ENCODE measurements at regions not wholly inside any gene's neighbourhood (a gene's known extent, or its start where the extent isn't known, plus 50 kb on each side); places are given as distances from the start of the nearest gene placed in this dataset.

DNA sequence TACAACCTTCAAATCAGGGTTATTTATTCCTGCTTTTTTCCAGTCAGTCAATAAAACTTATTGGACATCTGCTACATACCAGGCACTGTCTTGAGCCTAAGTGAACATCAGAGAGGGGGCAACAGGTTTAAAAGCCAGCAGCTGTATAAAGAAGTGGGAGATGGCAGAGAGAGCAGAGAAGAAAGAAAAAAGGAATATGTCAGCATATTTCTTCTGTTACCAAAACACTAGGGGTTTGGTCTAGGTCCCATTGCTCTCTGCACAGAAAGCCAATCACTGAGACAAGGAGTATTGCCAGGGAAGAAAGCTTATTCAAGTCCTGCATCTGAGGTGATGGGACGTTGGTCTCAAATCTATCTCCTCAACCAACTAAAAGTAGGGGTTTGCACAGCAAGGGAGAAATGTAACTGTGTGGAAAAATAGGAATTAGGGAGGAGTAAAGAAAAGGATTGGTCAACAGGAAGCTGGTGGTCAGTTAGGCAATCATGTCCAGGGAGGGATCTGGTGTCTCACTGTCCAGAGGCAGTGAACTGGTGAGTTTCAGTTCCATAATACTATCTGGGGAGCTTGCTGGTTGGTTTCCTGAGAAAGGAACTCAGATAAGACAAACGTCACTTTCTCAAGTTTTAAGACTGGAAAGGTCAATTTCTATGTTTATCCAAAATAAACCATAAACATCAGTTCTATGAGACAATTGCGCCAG, 107.5 kb downstream of the PHLDA1 start:
- H2AFZ ChIP-seq, result no peak overlapping the region
- H3K27ac ChIP-seq, result no peak overlapping the region
- no peaks in the 10 kb centered on the region for H3K9me3 ChIP-seq (ENCODE audit: low read depth)
- 94 to 97% methylated on average over 3 of the region's 3 CpGs for WGBS, 2 experiments (ENCODE audit: low coverage in 1 of 2, low lambda C conversion rate in 2 of 2, missing lambda C conversion rate in 2 of 2)
- DNase-seq, result peak; percentile 30
- H3K79me2 ChIP-seq (ENCODE audit: insufficient read depth), result no peaks in the 10 kb centered on the region
- H3K4me2 ChIP-seq (ENCODE audit: unreplicated experiment), result no peak overlapping the region
- H3K4me1 ChIP-seq (ENCODE audit: insufficient read depth), result no peaks in the 10 kb centered on the region
- no peak overlapping the region for H3K4me3 ChIP-seq
- H3K9me2 ChIP-seq (ENCODE audit: insufficient read depth), result no peaks in the 10 kb centered on the region
- H3K27me3 ChIP-seq (replicated peaks; ENCODE audit: insufficient read depth), result no peaks in the 10 kb centered on the region
- no peak for TF ChIP-seq EZH2 (IDR thresholded peaks at IDR 0.05; ENCODE audit: insufficient read depth, poor library complexity, severe bottlenecking)
- TF ChIP-seq EZH2phosphoT487 (IDR thresholded peaks at IDR 0.05; ENCODE audit: insufficient read depth, low read depth), result no peak
- in situ Hi-C loops (cut with MboI), result no loop called here
- no peaks in the 10 kb centered on the region for H4K20me1 ChIP-seq (ENCODE audit: insufficient read depth)
- no peak overlapping the region for H3K9ac ChIP-seq
- H3F3A ChIP-seq (ENCODE audit: insufficient read depth), result no peaks in the 10 kb centered on the region
- H3K36me3 ChIP-seq (ENCODE audit: low read depth), result no peaks in the 10 kb centered on the region

DNA sequence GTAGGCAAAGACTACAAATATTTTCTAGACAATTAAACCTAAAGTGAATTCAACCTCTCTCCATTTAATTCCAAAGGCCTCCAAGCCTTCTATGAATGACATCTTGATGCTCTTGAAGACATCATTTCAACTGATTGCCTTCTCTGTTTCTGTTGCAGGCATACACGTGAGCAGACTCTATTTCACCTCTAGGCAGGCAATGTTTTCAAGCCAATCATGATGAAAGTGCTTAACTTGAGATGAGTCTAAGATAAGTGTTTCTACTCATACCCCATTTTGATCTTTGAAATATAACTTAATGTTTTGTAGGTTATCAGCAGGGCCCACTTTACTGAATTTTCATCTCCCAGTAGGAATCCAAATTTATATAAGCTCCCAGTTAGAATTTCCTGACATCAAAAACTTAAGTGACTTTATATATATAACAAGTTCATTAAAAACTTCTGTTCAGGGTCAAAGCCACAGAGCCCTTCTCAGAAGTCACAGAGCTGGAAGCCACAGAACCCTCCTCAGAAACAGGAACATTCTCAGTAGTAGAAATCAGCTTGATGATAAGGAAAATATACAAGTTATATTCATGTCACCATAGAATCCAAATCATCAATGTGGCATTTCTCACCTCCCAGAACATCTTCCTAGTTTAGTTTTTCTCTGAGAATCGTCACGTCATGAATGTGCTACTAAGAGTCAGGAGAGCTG, 108.5 kb downstream of the PHLDA1 start:
- TF ChIP-seq EZH2phosphoT487 (IDR thresholded peaks at IDR 0.05; ENCODE audit: insufficient read depth, low read depth) (no peak), EZH2 (IDR thresholded peaks at IDR 0.05; ENCODE audit: insufficient read depth, poor library complexity, severe bottlenecking) (no peak)
- WGBS, 2 experiments (ENCODE audit: low coverage in 1 of 2, low lambda C conversion rate in 2 of 2, missing lambda C conversion rate in 2 of 2), result 94 to 97% methylated on average over 3 of the region's 3 CpGs
- Histone ChIP-seq H3F3A (ENCODE audit: insufficient read depth) (no peaks in the 10 kb centered on the region), H3K27me3 (replicated peaks; ENCODE audit: insufficient read depth) (no peaks in the 10 kb centered on the region), H3K4me3 (no peak overlapping the region), H3K36me3 (ENCODE audit: low read depth) (no peaks in the 10 kb centered on the region), H3K4me1 (ENCODE audit: insufficient read depth) (no peaks in the 10 kb centered on the region), H3K9ac (no peak overlapping the region), H3K79me2 (ENCODE audit: insufficient read depth) (no peaks in the 10 kb centered on the region), H4K20me1 (ENCODE audit: insufficient read depth) (no peaks in the 10 kb centered on the region), H3K4me2 (ENCODE audit: unreplicated experiment) (no peak overlapping the region), H3K9me2 (ENCODE audit: insufficient read depth) (no peaks in the 10 kb centered on the region), H3K9me3 (ENCODE audit: low read depth) (no peaks in the 10 kb centered on the region), H3K27ac (no peak overlapping the region), H2AFZ (no peak overlapping the region)
- DNase-seq, result no peak
- in situ Hi-C loops (cut with MboI), result no loop called here

DNA sequence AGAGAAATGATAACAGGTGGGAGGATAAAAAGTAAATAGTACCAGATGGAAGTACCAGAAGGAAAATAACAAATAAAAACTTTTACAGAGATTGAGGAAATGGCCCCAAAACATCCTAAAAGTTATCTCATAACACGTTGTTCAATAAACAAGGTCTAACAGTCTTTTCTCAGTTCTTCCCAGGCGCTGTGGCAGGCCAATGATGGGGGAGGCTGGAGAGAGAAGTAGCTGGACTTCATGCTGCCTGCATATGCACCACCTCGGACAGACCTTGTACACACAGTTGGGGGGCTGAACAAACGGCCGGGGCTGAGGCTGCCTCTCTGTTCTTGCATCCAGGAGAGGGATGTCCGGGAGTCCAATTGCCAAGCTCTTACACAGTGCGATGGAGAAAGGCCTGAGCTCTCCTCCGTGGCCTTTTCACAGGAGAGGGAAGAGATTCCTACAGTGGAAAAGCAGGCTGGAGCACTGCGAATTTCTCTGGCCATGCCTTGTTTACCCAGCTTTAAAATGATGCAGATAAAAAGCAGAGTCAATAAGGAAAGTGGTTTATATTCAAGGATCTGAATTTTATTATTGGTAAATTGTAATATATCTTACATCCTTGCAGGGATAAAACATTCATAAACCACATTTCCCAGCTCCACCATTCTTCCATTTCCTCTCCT, 109.8 kb downstream of the PHLDA1 start:
- H3K4me3 ChIP-seq, result no peak overlapping the region

DNA sequence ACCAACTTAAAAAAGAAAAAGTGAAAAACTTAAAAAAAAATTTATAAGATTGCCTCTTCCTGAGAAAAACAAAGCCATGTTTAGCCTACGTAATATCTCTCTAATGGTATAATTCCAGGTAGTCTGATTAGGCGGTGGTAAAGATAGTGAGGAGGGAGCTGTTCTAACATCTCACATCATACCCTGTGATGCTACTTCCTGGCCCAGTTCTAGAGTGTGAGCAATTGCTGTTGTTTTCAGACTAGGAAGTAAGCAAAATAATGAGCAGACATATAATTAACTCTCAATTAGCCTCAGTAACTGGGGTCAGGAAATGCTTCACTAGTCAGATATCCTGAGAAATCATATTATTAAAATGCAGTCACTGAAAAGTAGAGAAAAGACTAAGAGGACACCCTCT, 113.9 kb downstream of the PHLDA1 start:
- DNase-seq, result no peak

More for the DNA sequence above, 109.8 kb downstream of the PHLDA1 start:
- Histone ChIP-seq H3K9me2 (ENCODE audit: insufficient read depth) (no peaks in the 10 kb centered on the region), H3K4me1 (ENCODE audit: insufficient read depth) (no peaks in the 10 kb centered on the region), H3K36me3 (ENCODE audit: low read depth) (no peaks in the 10 kb centered on the region), H3K27ac (no peak overlapping the region), H3K27me3 (replicated peaks; ENCODE audit: insufficient read depth) (no peaks in the 10 kb centered on the region), H3K9ac (no peak overlapping the region), H3F3A (ENCODE audit: insufficient read depth) (no peaks in the 10 kb centered on the region), H3K9me3 (ENCODE audit: low read depth) (no peaks in the 10 kb centered on the region), H3K4me2 (ENCODE audit: unreplicated experiment) (no peak overlapping the region), H4K20me1 (ENCODE audit: insufficient read depth) (no peaks in the 10 kb centered on the region), H3K79me2 (ENCODE audit: insufficient read depth) (no peaks in the 10 kb centered on the region), H2AFZ (no peak overlapping the region)
- in situ Hi-C loops (cut with MboI), result no loop called here
- WGBS, 2 experiments (ENCODE audit: low coverage in 1 of 2, low lambda C conversion rate in 2 of 2, missing lambda C conversion rate in 2 of 2), result 69 to 79% methylated on average over 9 of the region's 9 CpGs
- TF ChIP-seq EZH2phosphoT487 (IDR thresholded peaks at IDR 0.05; ENCODE audit: insufficient read depth, low read depth) (no peak), EZH2 (IDR thresholded peaks at IDR 0.05; ENCODE audit: insufficient read depth, poor library complexity, severe bottlenecking) (no peak)
- DNase-seq, result no peak

More for the DNA sequence above, 113.9 kb downstream of the PHLDA1 start:
- Histone ChIP-seq H3F3A (ENCODE audit: insufficient read depth) (no peaks in the 10 kb centered on the region), H3K27me3 (replicated peaks; ENCODE audit: insufficient read depth) (no peaks in the 10 kb centered on the region), H3K27ac (no peak overlapping the region), H3K79me2 (ENCODE audit: insufficient read depth) (no peaks in the 10 kb centered on the region), H3K9me2 (ENCODE audit: insufficient read depth) (no peaks in the 10 kb centered on the region), H2AFZ (no peak overlapping the region), H3K4me1 (ENCODE audit: insufficient read depth) (no peaks in the 10 kb centered on the region), H3K4me2 (ENCODE audit: unreplicated experiment) (no peak overlapping the region), H3K9me3 (ENCODE audit: low read depth) (no peaks in the 10 kb centered on the region), H3K36me3 (ENCODE audit: low read depth) (no peaks in the 10 kb centered on the region), H3K9ac (no peak overlapping the region), H3K4me3 (no peak overlapping the region), H4K20me1 (ENCODE audit: insufficient read depth) (no peaks in the 10 kb centered on the region)
- TF ChIP-seq EZH2 (IDR thresholded peaks at IDR 0.05; ENCODE audit: insufficient read depth, poor library complexity, severe bottlenecking), result no peak
- no peak for TF ChIP-seq EZH2phosphoT487 (IDR thresholded peaks at IDR 0.05; ENCODE audit: insufficient read depth, low read depth)
- WGBS, 2 experiments (ENCODE audit: low coverage in 1 of 2, low lambda C conversion rate in 2 of 2, missing lambda C conversion rate in 2 of 2), result 95 to 99% methylated on average over 2 of the region's 2 CpGs
- in situ Hi-C loops (cut with MboI), result no loop called here
